ENCODE measurements at regions not wholly inside any gene's neighbourhood (a gene's known extent, or its start where the extent isn't known, plus 50 kb on each side); places are given as distances from the start of the nearest gene placed in this dataset.

DNA sequence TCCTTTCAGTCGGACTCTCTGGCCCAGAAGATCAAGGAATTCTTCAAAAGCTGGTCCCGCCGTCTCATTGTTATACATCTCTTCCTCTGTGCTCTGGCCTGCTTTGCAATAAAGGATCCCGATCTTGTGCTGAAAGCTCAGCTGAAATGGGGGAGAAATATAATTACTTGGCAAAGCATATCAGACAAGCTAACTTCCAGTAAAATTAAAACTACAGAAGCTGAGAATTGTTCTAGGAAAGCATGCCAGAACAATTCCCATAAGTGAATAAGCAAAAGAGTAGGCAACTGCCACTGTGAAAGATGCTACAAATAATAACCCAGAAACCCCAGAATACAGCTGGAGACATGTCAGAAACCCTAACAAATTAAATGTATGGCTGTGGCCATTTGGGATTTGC, 146.1 kb downstream of the SIPA1L2 start:
- no peak overlapping the region for H3K27ac Mint-ChIP-seq
- no peak overlapping the region for H3K4me3 Mint-ChIP-seq
- H3K36me3 Mint-ChIP-seq = no peaks in the 10 kb centered on the region
- H3K27me3 Mint-ChIP-seq = peaks cover 3% of the 10 kb centered on the region
- no peaks in the 10 kb centered on the region for H3K4me1 Mint-ChIP-seq
- H3K9me3 Mint-ChIP-seq = no peaks in the 10 kb centered on the region

DNA sequence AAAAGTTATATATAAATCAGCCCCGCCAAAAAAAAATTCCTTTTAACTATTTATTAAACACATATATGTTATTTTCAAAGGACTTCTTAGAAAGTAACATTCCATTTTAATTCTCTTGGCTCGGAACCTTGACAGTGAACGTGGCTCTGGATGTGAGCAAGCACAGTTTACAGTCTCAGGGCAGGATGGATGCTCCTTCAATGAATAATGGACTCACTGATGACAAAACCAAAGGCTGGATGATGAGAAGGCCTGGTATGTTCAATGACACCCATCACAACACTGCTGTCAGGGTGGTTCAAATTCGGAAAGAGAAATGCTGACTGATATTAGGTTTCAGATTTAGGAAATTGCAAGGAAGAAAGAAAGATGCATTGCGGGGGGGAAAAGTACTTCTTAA, 148.8 kb downstream of the SIPA1L2 start:
- Mint-ChIP-seq H3K36me3 (no peaks in the 10 kb centered on the region), H3K9me3 (no peaks in the 10 kb centered on the region), H3K4me3 (no peak overlapping the region), H3K27me3 (peaks cover 4% of the 10 kb centered on the region), H3K27ac (no peak overlapping the region), H3K4me1 (no peaks in the 10 kb centered on the region)

DNA sequence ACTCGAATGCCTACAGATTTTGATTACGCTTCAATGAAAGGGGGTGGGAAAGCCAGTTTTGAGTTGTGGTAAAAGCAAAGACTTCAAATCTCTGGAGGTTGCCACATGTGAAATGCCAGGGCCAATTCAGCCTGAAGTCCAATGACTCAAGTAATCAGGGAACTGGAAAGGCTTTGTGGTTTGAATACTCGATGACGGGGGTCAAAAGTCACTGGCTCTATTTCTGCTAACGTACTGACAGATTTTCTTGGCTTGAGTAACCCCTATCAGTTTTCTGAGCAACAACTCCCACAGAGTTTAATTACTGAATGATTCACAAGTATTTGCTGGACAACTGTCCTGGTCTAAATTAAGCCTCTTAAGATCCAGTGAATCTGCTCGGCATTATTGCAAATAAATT, 152.2 kb downstream of the SIPA1L2 start:
- no peaks in the 10 kb centered on the region for H3K9me3 Mint-ChIP-seq
- H3K36me3 Mint-ChIP-seq = no peaks in the 10 kb centered on the region
- H3K4me1 Mint-ChIP-seq = no peaks in the 10 kb centered on the region

DNA sequence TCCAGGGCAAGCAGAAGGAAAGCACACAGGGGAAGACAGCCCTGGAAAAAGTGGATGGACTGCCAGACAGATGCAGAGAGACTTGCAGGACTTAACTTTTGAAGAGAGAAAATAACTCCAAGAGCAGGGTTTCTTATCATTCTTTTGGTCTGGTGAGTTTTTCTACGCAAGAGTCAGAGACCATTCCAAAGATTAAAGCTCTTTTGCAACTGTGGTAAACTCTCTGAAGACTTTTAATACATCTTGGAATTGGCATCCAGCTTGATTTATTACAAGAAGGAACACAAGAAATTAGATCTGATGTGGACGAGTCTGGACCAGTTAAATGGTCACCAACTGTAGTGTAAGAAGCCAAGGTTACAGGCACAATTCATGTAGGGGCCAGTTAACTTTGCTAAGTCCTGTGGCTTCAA, 153.4 kb downstream of the SIPA1L2 start:
- Mint-ChIP-seq H3K9me3 (no peaks in the 10 kb centered on the region), H3K4me3 (no peak overlapping the region), H3K27me3 (peaks cover 4% of the 10 kb centered on the region)

More for the DNA sequence above, 152.2 kb downstream of the SIPA1L2 start:
- no peak overlapping the region for H3K4me3 Mint-ChIP-seq
- H3K27me3 Mint-ChIP-seq = peaks cover 4% of the 10 kb centered on the region
- H3K27ac Mint-ChIP-seq = no peak overlapping the region

DNA sequence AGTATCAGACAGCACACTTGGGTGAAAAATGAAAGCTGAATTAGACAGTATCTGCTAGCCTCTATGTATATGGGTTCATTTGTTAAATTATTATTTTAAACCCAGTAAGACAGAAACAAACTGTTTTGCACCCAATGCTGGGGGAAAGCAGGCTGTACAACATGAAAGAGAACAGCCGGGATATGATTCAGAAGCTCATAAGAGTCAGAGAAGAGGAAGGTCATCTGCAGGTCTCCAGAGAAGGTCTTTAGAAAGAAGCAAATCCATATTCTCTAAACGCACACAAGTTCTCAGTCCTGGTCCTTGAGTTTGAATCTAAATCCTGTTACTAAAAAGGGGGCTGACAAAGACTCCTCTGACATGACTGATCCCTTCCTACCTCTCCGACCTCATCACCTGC, 155.1 kb downstream of the SIPA1L2 start:
- Mint-ChIP-seq H3K27me3 (peaks cover 3% of the 10 kb centered on the region), H3K9me3 (no peaks in the 10 kb centered on the region), H3K36me3 (no peaks in the 10 kb centered on the region), H3K4me1 (peaks cover 4% of the 10 kb centered on the region), H3K27ac (no peak overlapping the region), H3K4me3 (no peak overlapping the region)

More for the DNA sequence above, 153.4 kb downstream of the SIPA1L2 start:
- H3K27ac Mint-ChIP-seq = no peak overlapping the region
- H3K36me3 Mint-ChIP-seq = no peaks in the 10 kb centered on the region
- no peaks in the 10 kb centered on the region for H3K4me1 Mint-ChIP-seq

DNA sequence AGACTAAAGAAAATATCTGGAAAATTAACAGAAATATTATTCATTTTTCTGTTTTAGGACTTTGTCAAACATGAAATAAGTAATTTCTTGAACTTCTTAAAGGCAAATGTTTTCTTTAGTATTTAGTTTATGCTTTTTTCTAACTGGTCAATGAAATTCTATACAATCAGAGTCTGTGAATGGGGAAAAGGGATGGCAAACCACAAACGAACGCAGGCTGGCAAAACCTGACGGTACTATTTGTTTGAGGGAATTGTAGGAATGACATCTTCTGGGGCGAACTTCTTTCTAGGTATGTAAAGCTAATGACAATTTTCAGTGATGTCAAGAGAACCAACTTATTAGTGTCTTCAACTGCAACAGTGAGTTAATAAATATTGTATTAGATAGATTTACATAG, 156.0 kb downstream of the SIPA1L2 start:
- Mint-ChIP-seq H3K27ac (no peak overlapping the region), H3K27me3 (peaks cover 2% of the 10 kb centered on the region), H3K4me1 (peaks cover 4% of the 10 kb centered on the region), H3K36me3 (no peaks in the 10 kb centered on the region), H3K4me3 (no peak overlapping the region), H3K9me3 (no peaks in the 10 kb centered on the region)

DNA sequence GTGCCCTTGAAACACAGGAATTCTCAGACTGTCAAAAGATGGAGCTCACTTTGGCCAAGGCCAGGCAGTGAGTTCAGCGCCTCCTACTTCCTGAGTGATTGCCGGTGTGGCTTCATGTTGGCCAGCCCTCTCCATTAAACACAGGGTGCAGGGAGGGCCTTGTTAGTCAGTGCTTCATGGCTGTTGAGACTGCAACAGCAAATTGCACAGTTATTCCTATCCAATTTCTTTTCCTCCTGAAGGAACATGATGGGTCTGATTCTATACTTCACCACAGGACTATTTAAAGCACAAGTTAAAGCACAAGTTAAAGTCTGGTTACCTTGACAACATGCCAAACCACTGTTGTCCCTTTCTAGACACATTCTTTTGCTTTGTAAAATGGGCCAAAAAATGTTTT, 156.6 kb downstream of the SIPA1L2 start:
- no peaks in the 10 kb centered on the region for H3K9me3 Mint-ChIP-seq
- peaks cover 4% of the 10 kb centered on the region for H3K4me1 Mint-ChIP-seq
- H3K27ac Mint-ChIP-seq = no peak overlapping the region
- no peaks in the 10 kb centered on the region for H3K36me3 Mint-ChIP-seq
- no peak overlapping the region for H3K4me3 Mint-ChIP-seq
- peaks cover 2% of the 10 kb centered on the region for H3K27me3 Mint-ChIP-seq

DNA sequence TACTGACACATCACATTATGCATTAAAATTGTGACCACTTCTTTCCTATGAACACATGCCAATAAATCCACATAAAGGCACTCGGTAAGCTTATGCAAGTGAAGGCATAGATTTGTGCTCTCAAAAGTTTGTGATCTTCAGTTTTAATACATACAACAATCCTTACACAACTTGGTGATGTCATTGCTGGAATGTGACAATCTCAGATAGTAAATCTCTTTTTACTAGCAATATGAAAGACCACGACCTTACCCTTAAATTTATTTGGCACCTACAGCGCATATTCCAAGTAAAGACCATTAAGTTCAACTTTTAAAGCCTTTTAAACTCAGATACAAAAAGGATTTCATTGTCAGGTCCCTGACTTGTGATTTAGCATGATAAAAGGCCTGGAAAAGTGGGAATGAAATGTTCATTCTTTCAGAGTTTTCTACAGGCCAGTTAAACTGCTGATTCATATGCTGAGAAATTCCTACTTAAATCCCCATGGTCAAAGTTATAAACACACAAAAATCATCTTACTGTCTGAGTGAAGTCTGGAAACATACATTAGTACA, 157.4 kb downstream of the SIPA1L2 start:
- H3K4me3 Mint-ChIP-seq = no peak overlapping the region

DNA sequence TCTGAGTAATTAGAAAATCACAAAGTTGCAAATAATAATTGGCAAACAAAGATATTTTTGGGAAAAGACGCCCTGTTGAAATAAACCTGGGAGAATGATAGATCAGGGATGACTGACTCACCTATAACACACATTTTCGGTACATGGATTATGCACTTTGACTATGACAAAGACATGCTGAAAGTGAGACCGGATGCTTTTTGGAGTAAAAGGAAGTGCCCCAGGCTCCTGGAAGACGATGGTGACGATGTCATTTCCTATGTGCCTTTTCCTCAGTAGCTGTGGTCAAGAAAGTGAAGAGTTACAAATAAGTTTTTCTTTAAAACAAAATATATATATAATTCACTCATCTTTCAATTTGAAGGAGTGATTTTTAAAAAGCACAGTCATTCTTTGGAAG, 158.7 kb downstream of the SIPA1L2 start:
- Mint-ChIP-seq H3K9me3 (no peaks in the 10 kb centered on the region), H3K27me3 (no peaks in the 10 kb centered on the region), H3K27ac (no peak overlapping the region), H3K36me3 (no peaks in the 10 kb centered on the region), H3K4me3 (no peak overlapping the region), H3K4me1 (peaks cover 4% of the 10 kb centered on the region)

More for the DNA sequence above, 157.4 kb downstream of the SIPA1L2 start:
- Mint-ChIP-seq H3K36me3 (no peaks in the 10 kb centered on the region), H3K4me1 (peaks cover 4% of the 10 kb centered on the region), H3K27me3 (peaks cover 2% of the 10 kb centered on the region), H3K27ac (no peak overlapping the region), H3K9me3 (no peaks in the 10 kb centered on the region)

DNA sequence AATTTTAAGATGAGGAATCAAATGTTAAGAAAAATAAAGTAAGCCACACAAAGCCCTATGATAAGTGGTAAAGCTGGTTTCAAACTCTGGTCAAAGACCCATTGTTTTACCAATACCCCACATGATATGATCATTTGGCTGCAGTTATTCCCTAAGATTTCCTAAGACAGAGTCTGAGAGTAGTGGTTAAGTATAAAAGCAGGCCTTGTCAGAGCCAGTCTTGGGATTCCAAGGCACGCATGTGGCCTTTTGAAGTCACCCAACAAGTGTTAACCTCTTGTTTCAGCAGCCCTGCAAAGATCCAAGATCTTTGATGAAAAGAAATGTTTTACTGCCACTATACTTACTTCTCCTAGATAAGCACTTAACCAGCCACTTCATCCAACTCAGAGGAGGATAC, 159.2 kb downstream of the SIPA1L2 start:
- Mint-ChIP-seq H3K4me3 (no peak overlapping the region), H3K27ac (no peak overlapping the region), H3K9me3 (no peaks in the 10 kb centered on the region), H3K36me3 (no peaks in the 10 kb centered on the region), H3K27me3 (no peaks in the 10 kb centered on the region), H3K4me1 (peaks cover 4% of the 10 kb centered on the region)

DNA sequence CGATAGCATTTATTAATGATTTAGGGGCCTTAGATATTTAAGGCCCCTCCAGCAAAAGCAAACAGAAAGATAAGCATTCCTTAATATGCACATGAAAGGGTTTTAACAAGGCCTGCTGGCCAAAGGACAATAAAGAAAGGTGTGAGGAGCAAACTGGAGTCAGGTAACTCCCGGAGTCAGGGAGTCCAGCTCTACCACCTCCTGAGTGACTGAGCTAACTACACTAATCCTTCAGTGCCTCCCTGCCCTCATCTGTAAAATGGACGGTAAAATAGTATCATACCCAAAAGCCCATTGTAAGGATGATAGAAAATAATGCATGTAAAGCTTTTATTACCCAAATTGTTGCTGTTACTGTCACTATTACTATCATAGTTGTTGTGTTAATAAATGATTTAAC, 161.7 kb downstream of the SIPA1L2 start:
- Mint-ChIP-seq H3K4me1 (peaks cover 4% of the 10 kb centered on the region), H3K27me3 (no peaks in the 10 kb centered on the region), H3K36me3 (no peaks in the 10 kb centered on the region), H3K27ac (no peak overlapping the region), H3K9me3 (no peaks in the 10 kb centered on the region), H3K4me3 (no peak overlapping the region)

DNA sequence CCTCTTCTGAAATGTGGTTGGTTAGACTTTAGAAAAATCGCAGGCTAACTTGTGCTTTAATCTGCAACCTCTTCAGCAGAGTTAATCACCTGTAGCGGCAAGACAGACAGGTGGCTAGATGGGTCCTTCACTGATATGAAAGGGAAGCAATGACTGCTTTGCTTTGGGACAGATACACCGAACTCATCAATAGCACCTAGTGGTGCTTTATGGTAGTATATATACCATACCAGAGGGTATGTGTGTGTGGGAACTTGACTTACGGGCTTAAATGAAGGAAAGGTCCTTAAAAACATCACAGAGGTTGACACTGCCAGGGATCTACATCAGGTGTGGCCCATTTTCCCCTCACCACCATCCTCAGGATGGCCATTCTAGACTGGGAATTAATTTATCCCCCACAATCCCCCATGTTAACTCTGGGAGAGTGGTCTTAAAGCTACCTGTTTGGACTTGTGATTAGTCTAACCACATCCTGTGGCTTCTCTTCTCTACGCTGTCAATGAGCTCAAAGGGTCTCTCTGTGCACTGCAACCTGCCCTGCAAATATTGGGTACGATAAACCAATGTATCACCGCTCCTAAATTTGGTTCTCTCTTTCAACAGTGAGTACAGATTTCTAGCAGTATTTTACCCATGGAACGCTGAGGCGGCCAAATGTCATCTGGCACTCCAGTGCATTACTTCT, 162.7 kb downstream of the SIPA1L2 start:
- no peak overlapping the region for H3K4me3 Mint-ChIP-seq
- H3K36me3 Mint-ChIP-seq = no peaks in the 10 kb centered on the region
- no peaks in the 10 kb centered on the region for H3K9me3 Mint-ChIP-seq
- H3K27ac Mint-ChIP-seq = no peak overlapping the region
- H3K27me3 Mint-ChIP-seq = no peaks in the 10 kb centered on the region
- H3K4me1 Mint-ChIP-seq = peaks cover 4% of the 10 kb centered on the region

DNA sequence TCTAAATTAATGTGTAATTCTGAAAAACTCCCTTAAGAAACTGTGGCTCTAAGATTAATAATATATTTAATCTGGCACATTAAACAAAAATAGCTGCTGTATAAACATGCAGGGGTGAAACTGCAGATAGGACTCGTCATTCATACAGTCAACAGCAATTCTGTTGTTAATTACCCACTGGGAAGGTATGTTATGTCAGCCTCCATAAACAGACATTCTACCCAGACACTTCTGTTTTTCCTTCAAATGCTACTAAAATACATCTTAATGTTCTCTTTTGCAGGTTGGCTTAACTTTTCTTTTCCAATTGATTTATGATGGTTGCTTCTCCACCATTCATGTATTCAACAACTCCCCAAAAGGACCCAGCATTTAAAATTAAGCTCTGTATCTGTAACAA, 165.6 kb downstream of the SIPA1L2 start:
- Mint-ChIP-seq H3K36me3 (no peaks in the 10 kb centered on the region), H3K27ac (no peak overlapping the region), H3K4me1 (no peaks in the 10 kb centered on the region), H3K27me3 (no peaks in the 10 kb centered on the region), H3K4me3 (no peak overlapping the region), H3K9me3 (no peaks in the 10 kb centered on the region)

DNA sequence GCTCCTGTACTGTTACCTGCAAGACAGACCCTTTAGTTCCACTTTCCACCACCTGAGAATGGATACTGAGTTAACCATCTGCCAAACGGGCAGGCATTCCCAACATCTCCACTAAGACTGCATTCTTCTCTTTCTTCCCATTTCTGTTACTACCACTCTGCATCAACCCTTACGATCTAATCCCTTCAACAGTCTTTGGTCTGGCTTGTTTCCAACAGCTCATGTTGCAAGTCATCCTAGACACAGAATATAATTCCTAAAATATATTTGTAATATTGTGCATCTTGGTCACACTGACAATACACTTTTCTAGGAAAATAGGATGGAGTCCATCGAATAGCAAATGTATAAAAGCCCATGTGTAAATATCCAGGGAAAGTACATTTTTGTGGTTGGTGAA, 166.7 kb downstream of the SIPA1L2 start:
- no peaks in the 10 kb centered on the region for H3K4me1 Mint-ChIP-seq
- H3K9me3 Mint-ChIP-seq = no peaks in the 10 kb centered on the region
- H3K27me3 Mint-ChIP-seq = no peaks in the 10 kb centered on the region
- no peaks in the 10 kb centered on the region for H3K36me3 Mint-ChIP-seq
- no peak overlapping the region for H3K27ac Mint-ChIP-seq
- no peak overlapping the region for H3K4me3 Mint-ChIP-seq

DNA sequence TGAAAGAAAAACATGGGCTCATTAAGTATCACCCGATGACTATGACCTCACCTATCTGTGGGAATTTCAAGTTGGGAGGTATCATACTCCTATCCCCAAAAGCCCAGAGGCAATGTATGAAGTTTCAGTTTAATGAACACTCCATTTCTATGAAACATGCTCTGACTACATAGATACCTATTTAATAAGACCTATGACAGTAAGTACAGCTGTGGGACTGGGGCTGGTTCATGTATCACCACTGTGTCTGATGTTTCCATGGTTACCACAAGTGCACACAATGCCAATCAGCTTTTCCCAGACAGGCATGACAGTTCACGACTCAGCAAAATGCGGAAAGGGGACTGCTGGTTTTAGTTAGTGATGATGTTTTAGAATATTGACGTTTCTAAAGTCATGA, 167.7 kb downstream of the SIPA1L2 start:
- H3K27me3 Mint-ChIP-seq = no peaks in the 10 kb centered on the region
- H3K27ac Mint-ChIP-seq = no peak overlapping the region
- H3K36me3 Mint-ChIP-seq = no peaks in the 10 kb centered on the region
- H3K4me3 Mint-ChIP-seq = no peak overlapping the region
- H3K4me1 Mint-ChIP-seq = no peaks in the 10 kb centered on the region
- H3K9me3 Mint-ChIP-seq = no peaks in the 10 kb centered on the region

DNA sequence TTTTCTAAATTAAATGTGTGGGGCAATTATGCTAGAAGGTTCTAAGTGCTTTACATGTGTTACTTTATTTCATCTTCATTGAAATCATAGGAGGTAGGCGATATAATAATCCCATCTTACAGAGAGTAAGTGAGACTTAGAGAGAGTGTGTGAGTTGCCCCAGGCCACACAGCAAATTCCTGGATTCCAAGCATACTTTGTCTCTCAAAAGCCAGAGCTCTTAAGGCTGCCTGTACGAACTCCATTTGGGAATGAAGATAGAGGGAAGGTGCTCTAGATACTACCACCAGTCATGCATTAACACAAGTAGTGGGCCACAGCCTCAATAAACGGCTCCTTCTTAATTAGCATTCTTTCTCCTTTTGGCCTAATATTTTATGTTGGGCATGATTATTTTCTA, 170.1 kb downstream of the SIPA1L2 start:
- Mint-ChIP-seq H3K27me3 (no peaks in the 10 kb centered on the region), H3K9me3 (no peaks in the 10 kb centered on the region), H3K4me1 (no peaks in the 10 kb centered on the region), H3K4me3 (no peak overlapping the region), H3K36me3 (no peaks in the 10 kb centered on the region), H3K27ac (no peak overlapping the region)

DNA sequence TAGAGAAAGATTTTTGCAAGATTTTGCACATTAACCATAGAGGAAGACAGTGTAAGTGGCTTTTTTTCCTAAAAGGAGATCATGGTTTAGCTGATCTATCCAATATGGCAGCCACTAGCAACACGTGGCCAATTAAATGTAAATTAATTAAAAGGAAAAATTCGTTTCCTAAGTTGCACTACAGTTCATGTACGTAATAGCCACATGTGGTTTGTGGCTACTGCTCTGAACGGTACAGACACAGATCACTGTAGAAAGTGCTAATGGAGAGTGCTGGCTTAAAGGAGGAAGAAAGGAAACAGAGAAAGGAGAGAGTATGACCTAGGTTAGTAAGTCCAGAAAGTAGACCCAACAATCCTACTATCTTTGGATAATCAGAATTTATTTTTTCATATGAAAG, 170.8 kb downstream of the SIPA1L2 start:
- Mint-ChIP-seq H3K27me3 (no peaks in the 10 kb centered on the region), H3K4me3 (no peak overlapping the region), H3K4me1 (no peaks in the 10 kb centered on the region), H3K36me3 (no peaks in the 10 kb centered on the region), H3K9me3 (no peaks in the 10 kb centered on the region), H3K27ac (peak overlapping the region; percentile 42)

Measured in activated naive CD4-positive, alpha-beta T cell treated with anti-CD3 and anti-CD28 coated beads, Interleukin-2, amount 50 U/mL, for 24 hours (primary cell).